K562 (cell line): ENCODE measurements at regions not wholly inside any gene's neighbourhood (a gene's known extent, or its start where the extent isn't known, plus 50 kb on each side); places are given as distances from the start of the nearest gene placed in this dataset.

Source experiments
- ATAC-seq: fragments of 200-7000 bp; cut with Tn5 transposase; 3 replicates; pipeline ENCODE4 v1.9.1; 2020; ENCODE audit warnings: moderate library complexity
- BruUV-seq: library from RNA; stranded (reverse); fragments of 400-500 nt; replicated peaks from 2 replicates; lab custom pipeline; 2021; lab: Mats Ljungman, UMichigan
- CTCF ChIA-PET: fragments of 300-600 bp; formaldehyde crosslinking; extraction: SDS; loops from one replicate; lab custom pipeline; 2021; ENCODE audit warnings: low intra/inter-chr PET ratio; lab: Yijun Ruan, JAX
- POLR2A ChIA-PET: fragments of 300-600, 350-650 bp; sonication (Branson Sonifier 250); formaldehyde crosslinking; extraction: SDS; loops from one replicate; lab custom pipeline; 2021; ENCODE audit warnings: antibody characterized with exemption, inconsistent platforms; lab: Yijun Ruan, JAX
- DNase-seq, 4 experiments: peaks; one replicate each; pipeline versions ENCODE4 v3.0.0 to v3.0.0-alpha.2; 2011 to 2018; ENCODE audit warnings: low spot score in 3 of 4, mixed read lengths in 3 of 4; ENCODE audit errors: extremely low read depth in 1 of 4
- FAIRE-seq: peaks from 2 replicates; lab custom pipeline; 2011; peaks lifted over from hg19 to GRCh38; lab: Jason Lieb, UNC
- H2AFZ ChIP-seq: 2 replicates; pipeline ENCODE4 v1.6.0; 2011; ENCODE audit warnings: low read depth, low read length, control low read depth, inconsistent platforms
- H3K27ac ChIP-seq: fragments of 200-600 bp; 3 replicates; pipeline ENCODE4 v1.8.0; 2011; ENCODE audit warnings: low read depth, mild to moderate bottlenecking, control low read depth, inconsistent platforms, low read length, moderate library complexity, mixed read lengths; ENCODE audit errors: extremely low read depth
- H3K27me3 ChIP-seq, 2 experiments: fragments of 300-600 bp in 1 of 2; 2 replicates in 1 of 2; 3 replicates in 1 of 2; pipeline versions ENCODE4 v1.6.0 to v1.8.0; 2011; ENCODE audit warnings: inconsistent platforms in 2 of 2, low read length in 2 of 2, mild to moderate bottlenecking in 1 of 2, mixed read lengths in 1 of 2, moderate library complexity in 1 of 2; ENCODE audit not compliant: control insufficient read depth in 2 of 2, insufficient read depth in 2 of 2
- H3K36me3 ChIP-seq: fragments of 300-600 bp; 3 replicates; pipeline ENCODE4 v1.8.0; 2011; ENCODE audit warnings: mild to moderate bottlenecking, low read length, inconsistent platforms; ENCODE audit not compliant: control insufficient read depth, insufficient read depth
- H3K4me1 ChIP-seq, 2 experiments: fragments of 200-600 bp in 1 of 2; replicated peaks in 1 of 2; 2 replicates in 1 of 2; 3 replicates in 1 of 2; pipeline versions ENCODE4 v1.5.1 to v1.8.0; 2011; ENCODE audit warnings: inconsistent platforms in 2 of 2, low read length in 2 of 2, mild to moderate bottlenecking in 1 of 2, mixed read lengths in 1 of 2, moderate library complexity in 1 of 2; ENCODE audit not compliant: control insufficient read depth in 2 of 2, insufficient read depth in 2 of 2
- H3K4me2 ChIP-seq: 2 replicates; pipeline ENCODE4 v1.6.1; 2011; ENCODE audit warnings: low read length, control low read depth, inconsistent platforms, mixed read lengths; ENCODE audit not compliant: insufficient read depth
- H3K4me3 ChIP-seq: fragments of 200-600 bp; sonication (generic), shearing (Covaris generic); 2 replicates; pipeline ENCODE4 v1.5.1; 2016; ENCODE audit warnings: control low read depth, inconsistent platforms
- H3K79me2 ChIP-seq: fragments of 200-600 bp; 3 replicates; pipeline ENCODE4 v1.8.0; 2011; ENCODE audit warnings: low read length, inconsistent platforms; ENCODE audit not compliant: control insufficient read depth, insufficient read depth
- H3K9ac ChIP-seq, 2 experiments: 2 replicates each; pipeline versions ENCODE4 v1.6.0 to v1.6.1; 2011; ENCODE audit warnings: low read depth in 2 of 2, low read length in 2 of 2, control low read depth in 1 of 2, inconsistent platforms in 1 of 2, mild to moderate bottlenecking in 1 of 2, mixed read lengths in 1 of 2; ENCODE audit not compliant: insufficient read depth in 1 of 2
- H3K9me1 ChIP-seq: one replicate; pipeline ENCODE4 v1.6.0; 2011; ENCODE audit warnings: inconsistent platforms, mild to moderate bottlenecking, low read length, moderate library complexity; ENCODE audit not compliant: control insufficient read depth, insufficient read depth
- H3K9me3 ChIP-seq: replicated peaks from 2 replicates; pipeline ENCODE4 v1.5.1; 2011; ENCODE audit warnings: low read depth, low read length, inconsistent platforms; ENCODE audit not compliant: control insufficient read depth, insufficient read depth
- H4K20me1 ChIP-seq: replicated peaks from 2 replicates; pipeline ENCODE4 v1.6.1; 2011; ENCODE audit warnings: low read length, inconsistent platforms, mixed read lengths; ENCODE audit not compliant: control insufficient read depth, insufficient read depth
- CBFA2T2 ChIP-seq: fragments of 450-650 bp; conservative IDR thresholded peaks from 2 replicates; pipeline ENCODE4 v1.6.1; 2017; ENCODE audit warnings: mild to moderate bottlenecking
- CBFA2T3 ChIP-seq: fragments of 450-650 bp; IDR thresholded peaks from 2 replicates; pipeline ENCODE4 v1.6.1; 2017
- CBX1 ChIP-seq: sonication (generic); IDR thresholded peaks from 2 replicates; pipeline ENCODE4 v1.6.1; 2016; ENCODE audit warnings: antibody characterized with exemption, low read depth, mild to moderate bottlenecking
- CEBPB ChIP-seq: fragments of 450-650 bp; IDR thresholded peaks from 2 replicates; pipeline ENCODE4 v1.6.1; 2016; ENCODE audit warnings: missing genetic modification characterization, missing compliant biosample characterization
- DACH1 ChIP-seq: fragments of 450-650 bp; IDR thresholded peaks from 2 replicates; pipeline ENCODE4 v1.6.1; 2018; ENCODE audit not compliant: partially characterized antibody
- SMARCE1 ChIP-seq: fragments of 450-650 bp; IDR thresholded peaks from 2 replicates; pipeline ENCODE4 v1.7.1; 2016; ENCODE audit warnings: mild to moderate bottlenecking
- STAT5A ChIP-seq: IDR thresholded peaks from 2 replicates; pipeline ENCODE4 v1.6.1; 2012; ENCODE audit warnings: low read length, inconsistent platforms, borderline replicate concordance
- TAL1 ChIP-seq: fragments of 450-650 bp; IDR thresholded peaks from 2 replicates; pipeline ENCODE4 v1.6.1; 2016; ENCODE audit warnings: mild to moderate bottlenecking
- TCF3 ChIP-seq: sonication (generic); formaldehyde crosslinking; IDR thresholded peaks from 2 replicates; pipeline ENCODE4 v1.4.0; 2020; ENCODE audit warnings: mild to moderate bottlenecking, missing genetic modification reagents
- ZNF12 ChIP-seq: sonication (generic); formaldehyde crosslinking; IDR thresholded peaks from 2 replicates; pipeline ENCODE4 v1.4.0; 2020; ENCODE audit warnings: mild to moderate bottlenecking, missing genetic modification reagents
- ZNF316 ChIP-seq: fragments of 450-650 bp; IDR thresholded peaks from 2 replicates; pipeline ENCODE4 v1.6.1; 2016
- WGBS: fragments of 100-300 bp; shearing (Covaris generic); methylation state at CpG from one replicate; pipeline ENCODE4 v1.1.6; 2016; ENCODE audit warnings: low coverage, mixed read lengths; ENCODE audit not compliant: insufficient coverage; ENCODE audit errors: missing lambda C conversion rate; 5-methylcytosine and 5-hydroxymethylcytosine counted together
- in situ Hi-C: fragments of 300-500 bp; cut with MboI; formaldehyde crosslinking; loops from 4 replicates; pipeline ENCODE4 v1.15.0; 2018; ENCODE audit warnings: inconsistent platforms, mixed read lengths
- intact Hi-C: fragments of 100-400 bp; cut with micrococcal nuclease; formaldehyde crosslinking; loops from 2 replicates; pipeline ENCODE4 v1.14.2; 2022

- Histone ChIP-seq H3K36me3 (no peaks in the 10 kb centered on the region), H3K4me3 (no peak overlapping the region), H3K9me1 (no peaks in the 10 kb centered on the region), H3K79me2 (no peaks in the 10 kb centered on the region), H2AFZ (peak overlapping the region; percentile 52; the same call in 1 of the 2 replicates), H3K27me3 (peaks cover 0 to 8% of the 10 kb centered on the region in 2 experiments; a peak in 1 of 5 replicates), H3K4me2 (no peak overlapping the region), H3K9me3 (no peaks in the 10 kb centered on the region), H3K9ac (no peak overlapping the region), H3K4me1 (peaks cover 0 to 5% of the 10 kb centered on the region in 2 experiments; a peak in 1 of 5 replicates), H3K27ac (no peak overlapping the region), H4K20me1 (no peaks in the 10 kb centered on the region)
- ATAC-seq (peak; percentile 53; the same call in 2 of the 3 replicates), FAIRE-seq (no peak), DNase-seq (peak in 1 of 4 experiments; percentile 15)
- intact Hi-C loops, result no loop called here
- in situ Hi-C loops, result no loop called here
- no TSS peak for BruUV-seq
- TF ChIP-seq ZNF316 (no peak), SMARCE1 (no peak), CBFA2T3 (peak; percentile 48; the same call in 1 of the 2 replicates), DACH1 (no peak), CBFA2T2 (0 out of 2 replicates have a peak, but pooled peaks have one; percentile 11), TAL1 (peak; percentile 8; the same call in 1 of the 2 replicates), CBX1 (no peak), STAT5A (no peak), ZNF12 (CRISPR knock-in tag) (peak; percentile 75; the same call in 1 of the 2 replicates), CEBPB (tag) (no peak), TCF3 (CRISPR knock-in tag) (peak; percentile 23; the same call in 1 of the 2 replicates)
- WGBS, result 4% methylated on average over 2 of the region's 2 CpGs
- CTCF ChIA-PET, result no interaction called here
- POLR2A ChIA-PET, result no interaction called here
These were observed 82.9 kb upstream of the SCAF8 start for GRCh38 chr6:154650351-154650750.
